ENCODE measurements at regions not wholly inside any gene's neighbourhood (a gene's known extent, or its start where the extent isn't known, plus 50 kb on each side); places are given as distances from the start of the nearest gene placed in this dataset.

- Histone ChIP-seq H3K36me3 (no peaks in the 10 kb centered on the region), H3K4me3 (no peak overlapping the region), H3K9me3 (peaks cover 0 to 14% (median 9%) of the 10 kb centered on the region in 3 donors), H3K27me3 (no peaks in the 10 kb centered on the region), H3K4me1 (no peaks in the 10 kb centered on the region), H3K27ac (no peak overlapping the region)
- intact Hi-C loops (cut with DNase I; ENCODE audit: low total_unique reads): no loop called here
- DNase-seq: no peak
- TF ChIP-seq CTCF (IDR thresholded peaks at IDR 0.05): no peak
Measured at GRCh38 chr3:150073031-150073430, 102.3 kb upstream of the PFN2 start.

- peaks cover 0 to 14% (median 9%) of the 10 kb centered on the region in 3 donors for H3K9me3 ChIP-seq
- TF ChIP-seq CTCF (IDR thresholded peaks at IDR 0.05): no peak
- no peak for DNase-seq
- H3K27ac ChIP-seq: no peak overlapping the region
- H3K36me3 ChIP-seq: no peaks in the 10 kb centered on the region
- H3K4me3 ChIP-seq: no peak overlapping the region
- intact Hi-C loops (cut with DNase I; ENCODE audit: low total_unique reads): no loop called here
- H3K4me1 ChIP-seq: no peaks in the 10 kb centered on the region
- H3K27me3 ChIP-seq: no peaks in the 10 kb centered on the region
Measured at GRCh38 chr3:150072576-150072975, 101.9 kb upstream of the PFN2 start.

- H3K27ac ChIP-seq: no peak overlapping the region
- H3K4me1 ChIP-seq: no peaks in the 10 kb centered on the region
- H3K27me3 ChIP-seq: no peaks in the 10 kb centered on the region
- TF ChIP-seq CTCF (IDR thresholded peaks at IDR 0.05): no peak
- intact Hi-C loops (cut with DNase I; ENCODE audit: low total_unique reads): no loop called here
- no peak for DNase-seq
- H3K36me3 ChIP-seq: no peaks in the 10 kb centered on the region
- no peak overlapping the region for H3K4me3 ChIP-seq
- no peaks in the 10 kb centered on the region for H3K9me3 ChIP-seq
Measured at GRCh38 chr3:150070271-150070670, 99.6 kb upstream of the PFN2 start.

GRCh38 chr3:150069633-150070032 is 98.9 kb upstream of the PFN2 start:
- DNase-seq: no peak
- intact Hi-C loops (cut with DNase I; ENCODE audit: low total_unique reads): no loop called here
- no peak for TF ChIP-seq CTCF (IDR thresholded peaks at IDR 0.05)
- no peaks in the 10 kb centered on the region for H3K36me3 ChIP-seq
- H3K4me1 ChIP-seq: no peaks in the 10 kb centered on the region
- no peak overlapping the region for H3K27ac ChIP-seq
- no peaks in the 10 kb centered on the region for H3K27me3 ChIP-seq
- H3K9me3 ChIP-seq: no peaks in the 10 kb centered on the region
- H3K4me3 ChIP-seq: no peak overlapping the region

- DNase-seq: no peak
- H3K27ac ChIP-seq: no peak overlapping the region
- no peaks in the 10 kb centered on the region for H3K27me3 ChIP-seq
- H3K4me1 ChIP-seq: no peaks in the 10 kb centered on the region
- H3K36me3 ChIP-seq: no peaks in the 10 kb centered on the region
- no peak for TF ChIP-seq CTCF (IDR thresholded peaks at IDR 0.05)
- intact Hi-C loops (cut with DNase I; ENCODE audit: low total_unique reads): no loop called here
- H3K4me3 ChIP-seq: no peak overlapping the region
- H3K9me3 ChIP-seq: no peaks in the 10 kb centered on the region
Measured at GRCh38 chr3:150069154-150069527, 98.4 kb upstream of the PFN2 start.

- H3K4me1 ChIP-seq: no peaks in the 10 kb centered on the region
- no peaks in the 10 kb centered on the region for H3K27me3 ChIP-seq
- H3K4me3 ChIP-seq: no peak overlapping the region
- TF ChIP-seq CTCF (IDR thresholded peaks at IDR 0.05): no peak
- H3K36me3 ChIP-seq: no peaks in the 10 kb centered on the region
- DNase-seq: no peak
- no peaks in the 10 kb centered on the region for H3K9me3 ChIP-seq
- H3K27ac ChIP-seq: no peak overlapping the region
- intact Hi-C loops (cut with DNase I; ENCODE audit: low total_unique reads): no loop called here
Measured at GRCh38 chr3:150068440-150069153, 97.9 kb upstream of the PFN2 start.
